ENCODE measurements at regions not wholly inside any gene's neighbourhood (a gene's known extent, or its start where the extent isn't known, plus 50 kb on each side); places are given as distances from the start of the nearest gene placed in this dataset.
A peak's percentile ranks its signal among the peaks of the same experiment; 100 is the strongest.
"Not testable (repeated sequence)": the region's sequence is repeated elsewhere in the genome, so short reads cannot be mapped to it uniquely, and the experiment has no call there.

DNA sequence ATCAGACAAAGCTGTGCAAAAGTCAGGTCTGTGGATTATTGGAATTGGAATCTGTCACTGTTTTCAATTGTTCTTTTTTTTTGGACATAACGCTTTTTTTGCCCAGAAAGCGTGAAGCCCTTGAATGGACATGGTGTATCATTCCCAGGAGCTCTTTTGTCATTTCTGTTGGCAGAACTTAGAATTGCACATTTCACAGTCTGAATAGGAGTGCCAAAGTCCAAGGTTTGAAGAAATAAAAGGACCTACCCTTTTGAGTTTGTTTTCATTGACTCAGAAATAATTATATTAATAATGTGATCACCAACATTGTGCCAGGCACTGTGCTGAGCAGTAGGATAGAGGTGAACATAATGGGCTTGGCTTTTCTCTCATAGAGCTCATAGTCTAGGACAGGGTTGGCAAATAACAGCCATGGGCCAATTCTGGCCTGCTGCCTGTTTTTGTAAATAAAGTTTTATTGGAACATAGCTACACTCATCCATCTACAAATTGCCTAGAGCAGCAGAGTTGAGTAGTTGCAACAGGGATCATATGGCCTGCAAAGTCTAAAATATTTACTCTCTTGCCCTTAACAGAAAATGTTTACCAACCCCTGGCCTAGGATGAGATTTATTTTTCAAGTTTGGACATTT, 62.6 kb upstream of the ATXN1 start:
- Histone ChIP-seq H3K4me3 (no peak overlapping the region), H3K4me1 (no peaks in the 10 kb centered on the region), H3K27me3 (no peaks in the 10 kb centered on the region), H3K36me3 (no peaks in the 10 kb centered on the region), H3K9me3 (no peaks in the 10 kb centered on the region), H3K27ac (no peak overlapping the region)
- TF ChIP-seq POLR2AphosphoS5 (IDR thresholded peaks at IDR 0.05), result no peak
- TF ChIP-seq, protein P1, sequence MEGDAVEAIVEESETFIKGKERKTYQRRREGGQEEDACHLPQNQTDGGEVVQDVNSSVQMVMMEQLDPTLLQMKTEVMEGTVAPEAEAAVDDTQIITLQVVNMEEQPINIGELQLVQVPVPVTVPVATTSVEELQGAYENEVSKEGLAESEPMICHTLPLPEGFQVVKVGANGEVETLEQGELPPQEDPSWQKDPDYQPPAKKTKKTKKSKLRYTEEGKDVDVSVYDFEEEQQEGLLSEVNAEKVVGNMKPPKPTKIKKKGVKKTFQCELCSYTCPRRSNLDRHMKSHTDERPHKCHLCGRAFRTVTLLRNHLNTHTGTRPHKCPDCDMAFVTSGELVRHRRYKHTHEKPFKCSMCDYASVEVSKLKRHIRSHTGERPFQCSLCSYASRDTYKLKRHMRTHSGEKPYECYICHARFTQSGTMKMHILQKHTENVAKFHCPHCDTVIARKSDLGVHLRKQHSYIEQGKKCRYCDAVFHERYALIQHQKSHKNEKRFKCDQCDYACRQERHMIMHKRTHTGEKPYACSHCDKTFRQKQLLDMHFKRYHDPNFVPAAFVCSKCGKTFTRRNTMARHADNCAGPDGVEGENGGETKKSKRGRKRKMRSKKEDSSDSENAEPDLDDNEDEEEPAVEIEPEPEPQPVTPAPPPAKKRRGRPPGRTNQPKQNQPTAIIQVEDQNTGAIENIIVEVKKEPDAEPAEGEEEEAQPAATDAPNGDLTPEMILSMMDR (IDR thresholded peaks at IDR 0.05), result no peak
- DNase-seq, result no peak
- 94 to 100% methylated on average over 2 of the region's 2 CpGs for WGBS, 2 donors
- no peak for ATAC-seq (ENCODE audit: low FRiP score in 2 of 2)

DNA sequence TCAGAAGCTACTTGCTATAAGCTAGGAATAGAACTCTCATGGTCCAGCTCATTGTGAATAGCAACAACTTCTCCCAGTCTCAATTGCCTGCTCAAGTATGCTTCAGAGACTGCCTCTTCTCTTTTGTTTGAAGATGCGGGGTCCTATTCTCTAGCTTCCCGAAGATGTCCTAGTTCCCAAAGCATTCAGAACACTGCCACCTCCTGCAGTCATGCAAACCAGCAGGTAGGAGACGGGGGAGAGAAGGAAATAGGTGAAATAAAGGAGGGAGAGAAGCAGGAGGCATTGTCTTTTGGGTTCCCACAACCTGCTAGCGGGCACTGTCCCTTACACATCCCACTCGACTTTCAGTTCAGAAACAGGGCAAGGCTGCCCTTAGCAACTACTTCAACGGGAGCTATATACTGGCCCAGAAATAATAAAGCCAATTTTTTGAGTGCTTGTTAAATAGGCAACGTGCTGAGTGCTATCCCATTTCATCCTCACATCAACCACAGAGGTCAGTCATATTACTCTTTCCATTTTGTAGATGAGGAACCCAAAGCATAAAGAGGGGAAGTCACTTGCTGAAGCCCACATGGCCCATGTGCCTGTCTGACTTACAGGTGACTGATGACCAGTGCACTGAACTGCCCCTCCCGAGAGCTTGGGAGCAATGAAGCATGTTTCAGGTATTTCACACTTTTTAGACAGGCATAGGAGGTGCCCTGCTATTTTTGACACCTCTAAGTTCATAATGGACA, 61.9 kb upstream of the ATXN1 start:
- Histone ChIP-seq H3K9me3 (no peaks in the 10 kb centered on the region), H3K4me1 (no peaks in the 10 kb centered on the region), H3K27ac (no peak overlapping the region), H3K4me3 (no peak overlapping the region), H3K27me3 (no peaks in the 10 kb centered on the region), H3K36me3 (no peaks in the 10 kb centered on the region)
- ATAC-seq (ENCODE audit: low FRiP score in 2 of 2), result no peak
- WGBS, 2 donors, result 83 to 86% methylated on average over 8 of the region's 8 CpGs
- TF ChIP-seq, protein P1 (IDR thresholded peaks at IDR 0.05), result no peak
- no peak for TF ChIP-seq POLR2AphosphoS5 (IDR thresholded peaks at IDR 0.05)
- no peak for TF ChIP-seq EP300 (IDR thresholded peaks at IDR 0.05)
- TF ChIP-seq POLR2A (IDR thresholded peaks at IDR 0.05), result no peak
- DNase-seq, result no peak

DNA sequence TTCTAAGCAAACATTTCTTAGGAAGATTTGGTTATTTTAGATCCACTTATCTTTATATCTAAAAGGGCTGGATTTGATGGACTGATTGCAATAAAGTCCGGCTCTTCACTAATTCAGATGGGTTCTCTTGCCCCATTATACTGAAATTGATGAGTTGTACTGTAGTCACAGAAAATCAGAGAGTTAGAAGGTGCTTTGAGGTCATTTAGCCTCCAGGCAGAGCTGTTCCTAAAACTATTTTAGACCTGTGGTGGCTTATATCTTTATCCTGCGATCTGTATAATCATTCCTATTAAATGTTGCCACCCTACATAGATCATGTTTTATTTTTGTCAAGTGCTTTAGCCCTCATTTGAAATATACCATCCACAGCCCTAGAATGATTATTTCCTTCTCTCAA, 61.3 kb upstream of the ATXN1 start:
- no peak for TF ChIP-seq POLR2AphosphoS5 (IDR thresholded peaks at IDR 0.05)
- no peak for TF ChIP-seq EP300 (IDR thresholded peaks at IDR 0.05)
- no peak for TF ChIP-seq POLR2A (IDR thresholded peaks at IDR 0.05)
- TF ChIP-seq, protein P1 (IDR thresholded peaks at IDR 0.05), result no peak
- WGBS, 2 donors, result 93 to 98% methylated on average over 2 of the region's 2 CpGs
- Histone ChIP-seq H3K4me3 (no peak overlapping the region), H3K27ac (no peak overlapping the region), H3K4me1 (no peaks in the 10 kb centered on the region), H3K36me3 (no peaks in the 10 kb centered on the region), H3K9me3 (no peaks in the 10 kb centered on the region), H3K27me3 (no peaks in the 10 kb centered on the region)
- no peak for DNase-seq
- no peak for ATAC-seq (ENCODE audit: low FRiP score in 2 of 2)

DNA sequence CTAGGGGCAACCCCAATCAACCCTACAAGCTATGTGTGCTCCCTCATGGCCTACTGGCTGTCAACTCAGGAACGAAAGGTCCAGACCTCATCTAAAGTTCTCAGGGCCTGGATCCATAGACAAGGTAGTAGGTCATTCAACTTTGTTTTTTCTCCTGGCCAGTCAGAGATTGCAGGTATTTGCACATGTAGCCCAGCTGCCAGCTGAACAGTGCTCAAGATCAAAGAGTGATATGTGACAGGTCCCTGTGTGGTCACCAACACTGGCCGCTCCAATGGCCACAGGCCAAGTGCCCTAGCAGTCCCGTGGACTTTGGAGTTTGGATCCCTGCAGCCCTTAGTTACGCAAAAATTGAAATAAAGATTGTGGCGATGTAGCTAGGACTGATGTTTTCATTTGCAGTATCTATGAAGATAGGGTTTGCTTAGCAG, 60.6 kb upstream of the ATXN1 start:
- WGBS, 2 donors, result 82 to 88% methylated on average over 5 of the region's 5 CpGs
- Histone ChIP-seq H3K9me3 (no peaks in the 10 kb centered on the region), H3K27ac (no peak overlapping the region), H3K4me3 (no peak overlapping the region), H3K4me1 (no peaks in the 10 kb centered on the region), H3K27me3 (no peaks in the 10 kb centered on the region), H3K36me3 (no peaks in the 10 kb centered on the region)
- TF ChIP-seq, protein P1 (IDR thresholded peaks at IDR 0.05), result no peak
- TF ChIP-seq EP300 (IDR thresholded peaks at IDR 0.05), result no peak
- peak in 1 of 2 donors; percentile 40 for ATAC-seq (ENCODE audit: low FRiP score in 2 of 2)
- no peak for DNase-seq

DNA sequence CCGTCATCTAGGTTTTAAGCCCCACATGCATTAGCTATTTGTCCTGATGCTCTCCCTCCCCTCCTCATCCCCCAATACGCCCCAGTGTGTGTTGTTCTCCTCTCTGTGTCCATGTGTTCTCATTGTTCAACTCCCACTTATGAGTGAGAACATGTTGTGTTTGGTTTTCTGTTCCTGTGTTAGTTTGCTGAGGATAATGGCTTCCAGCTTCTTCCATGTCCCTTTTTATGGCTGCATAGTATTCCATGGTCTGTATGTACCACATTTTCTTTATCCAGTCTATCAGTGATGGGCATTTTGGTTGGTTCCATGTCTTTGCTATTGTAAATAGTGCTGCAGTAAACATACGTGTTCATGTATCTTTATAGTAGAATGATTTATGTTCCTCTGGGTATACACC, 59.0 kb upstream of the ATXN1 start:
- ATAC-seq (ENCODE audit: low FRiP score in 2 of 2), result not testable (repeated sequence)

More for the DNA sequence above, 59.0 kb upstream of the ATXN1 start:
- H3K9me3 ChIP-seq, H3K4me1 ChIP-seq, H3K36me3 ChIP-seq, H3K27ac ChIP-seq, DNase-seq, H3K4me3 ChIP-seq, H3K27me3 ChIP-seq: not testable (repeated sequence)
- WGBS, 2 donors, result 91 to 93% methylated on average over 3 of the region's 3 CpGs

Measured in upper lobe of left lung (tissue), 6 donors.